ENCODE measurements at regions not wholly inside any gene's neighbourhood (a gene's known extent, or its start where the extent isn't known, plus 50 kb on each side); places are given as distances from the start of the nearest gene placed in this dataset.
"Not testable (repeated sequence)": the region's sequence is repeated elsewhere in the genome, so short reads cannot be mapped to it uniquely, and the experiment has no call there.

DNA sequence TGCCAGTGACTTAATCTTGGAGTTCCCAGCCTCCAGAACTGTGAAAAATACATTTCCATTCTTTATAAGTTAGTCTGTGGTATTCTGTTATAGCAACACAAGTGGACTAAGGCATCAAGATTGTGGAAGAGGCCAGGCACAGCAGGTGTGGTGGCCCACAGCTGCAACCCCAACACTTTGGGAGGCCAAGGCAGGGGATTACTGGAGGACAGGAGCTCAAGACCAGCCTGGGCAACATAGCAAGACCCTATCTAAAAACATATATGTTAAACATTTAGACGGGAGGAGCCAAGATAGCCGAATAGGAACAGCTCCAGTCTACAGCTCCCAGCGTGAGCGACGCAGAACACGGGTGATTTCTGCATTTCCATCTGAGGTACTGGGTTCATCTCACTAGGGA lies 310.4 kb downstream of the FOXO1 start:
- Mint-ChIP-seq H3K4me1 (ENCODE audit: low read depth, unreplicated experiment) (peaks cover 1% of the 10 kb centered on the region), H3K27me3 (ENCODE audit: unreplicated experiment) (peaks cover 2% of the 10 kb centered on the region), H3K27ac (ENCODE audit: unreplicated experiment) (no peak overlapping the region), H3K4me3 (ENCODE audit: unreplicated experiment) (peak overlapping the region; percentile 46), H3K36me3 (ENCODE audit: unreplicated experiment) (peaks cover 6% of the 10 kb centered on the region), H3K9me3 (ENCODE audit: unreplicated experiment) (no peaks in the 10 kb centered on the region)
- no peak for DNase-seq
- TF ChIP-seq, protein P1, sequence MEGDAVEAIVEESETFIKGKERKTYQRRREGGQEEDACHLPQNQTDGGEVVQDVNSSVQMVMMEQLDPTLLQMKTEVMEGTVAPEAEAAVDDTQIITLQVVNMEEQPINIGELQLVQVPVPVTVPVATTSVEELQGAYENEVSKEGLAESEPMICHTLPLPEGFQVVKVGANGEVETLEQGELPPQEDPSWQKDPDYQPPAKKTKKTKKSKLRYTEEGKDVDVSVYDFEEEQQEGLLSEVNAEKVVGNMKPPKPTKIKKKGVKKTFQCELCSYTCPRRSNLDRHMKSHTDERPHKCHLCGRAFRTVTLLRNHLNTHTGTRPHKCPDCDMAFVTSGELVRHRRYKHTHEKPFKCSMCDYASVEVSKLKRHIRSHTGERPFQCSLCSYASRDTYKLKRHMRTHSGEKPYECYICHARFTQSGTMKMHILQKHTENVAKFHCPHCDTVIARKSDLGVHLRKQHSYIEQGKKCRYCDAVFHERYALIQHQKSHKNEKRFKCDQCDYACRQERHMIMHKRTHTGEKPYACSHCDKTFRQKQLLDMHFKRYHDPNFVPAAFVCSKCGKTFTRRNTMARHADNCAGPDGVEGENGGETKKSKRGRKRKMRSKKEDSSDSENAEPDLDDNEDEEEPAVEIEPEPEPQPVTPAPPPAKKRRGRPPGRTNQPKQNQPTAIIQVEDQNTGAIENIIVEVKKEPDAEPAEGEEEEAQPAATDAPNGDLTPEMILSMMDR (IDR thresholded peaks at IDR 0.05; ENCODE audit: partially characterized antibody, unreplicated experiment): no peak

DNA sequence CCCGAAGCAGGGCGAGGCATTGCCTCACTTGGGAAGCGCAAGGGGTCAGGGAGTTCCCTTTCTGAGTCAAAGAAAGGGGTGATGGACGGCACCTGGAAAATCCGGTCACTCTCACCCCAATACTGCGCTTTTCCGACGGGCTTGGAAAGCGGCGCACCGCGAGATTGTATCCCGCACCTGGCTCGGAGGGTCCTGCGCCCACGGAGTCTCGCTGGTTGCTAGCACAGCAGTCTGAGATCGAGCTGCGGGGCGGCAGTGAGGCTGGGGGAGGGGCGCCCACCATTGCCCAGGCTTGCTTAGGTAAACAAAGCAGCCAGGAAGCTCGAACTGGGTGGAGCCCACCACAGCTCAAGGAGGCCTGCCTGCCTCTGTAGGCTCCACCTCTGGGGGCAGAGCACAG lies 310.0 kb downstream of the FOXO1 start:
- not testable (repeated sequence) for DNase-seq

DNA sequence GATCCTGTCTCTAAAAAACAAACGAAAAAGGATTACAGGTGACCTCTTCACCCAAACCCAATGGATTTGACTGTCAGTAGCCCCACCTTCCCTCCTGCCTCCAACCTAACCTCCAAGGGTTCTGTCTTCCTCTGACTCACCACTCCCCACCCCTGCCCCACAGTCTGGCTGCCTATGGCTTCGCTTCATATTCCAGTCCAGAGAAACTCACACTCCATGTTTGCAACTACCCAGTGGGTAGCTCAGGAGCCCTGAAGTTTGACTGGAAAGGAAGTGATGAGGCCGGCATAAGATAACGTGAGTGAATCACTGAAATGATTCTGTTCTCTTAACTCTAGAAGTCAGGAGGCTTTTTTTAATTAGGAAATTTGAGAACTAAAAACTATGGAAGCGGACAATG lies 303.9 kb downstream of the FOXO1 start:
- no peaks in the 10 kb centered on the region for H3K36me3 Mint-ChIP-seq (ENCODE audit: unreplicated experiment)
- H3K27me3 Mint-ChIP-seq (ENCODE audit: unreplicated experiment): no peaks in the 10 kb centered on the region
- TF ChIP-seq, protein P1 (IDR thresholded peaks at IDR 0.05; ENCODE audit: partially characterized antibody, unreplicated experiment): no peak
- H3K9me3 Mint-ChIP-seq (ENCODE audit: unreplicated experiment): peaks cover 2% of the 10 kb centered on the region
- no peak overlapping the region for H3K4me3 Mint-ChIP-seq (ENCODE audit: unreplicated experiment)
- DNase-seq: no peak
- H3K4me1 Mint-ChIP-seq (ENCODE audit: low read depth, unreplicated experiment): no peaks in the 10 kb centered on the region
- no peak overlapping the region for H3K27ac Mint-ChIP-seq (ENCODE audit: unreplicated experiment)

More for the DNA sequence above, 310.0 kb downstream of the FOXO1 start:
- H3K4me1 Mint-ChIP-seq (ENCODE audit: low read depth, unreplicated experiment); H3K36me3 Mint-ChIP-seq (ENCODE audit: unreplicated experiment); H3K27me3 Mint-ChIP-seq (ENCODE audit: unreplicated experiment); H3K4me3 Mint-ChIP-seq (ENCODE audit: unreplicated experiment); H3K9me3 Mint-ChIP-seq (ENCODE audit: unreplicated experiment); H3K27ac Mint-ChIP-seq (ENCODE audit: unreplicated experiment): not testable (repeated sequence)

DNA sequence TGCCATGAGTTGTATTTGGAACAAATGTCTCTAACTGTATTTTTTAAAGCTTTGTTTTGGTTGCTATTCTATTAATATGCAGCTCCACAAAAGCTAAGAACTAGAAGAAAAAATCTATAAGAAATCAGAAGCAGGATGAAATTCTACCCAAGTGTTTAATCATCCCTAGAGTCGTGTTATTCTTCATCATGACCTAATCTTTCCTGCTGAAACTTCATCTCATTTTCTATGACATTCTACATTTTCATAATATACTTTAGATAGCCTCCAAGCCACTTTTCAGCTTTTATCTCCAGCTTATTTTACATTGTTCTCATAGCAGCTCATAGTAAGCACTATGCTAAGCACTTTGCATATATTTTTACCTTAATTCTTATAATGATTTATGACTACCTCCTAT lies 302.8 kb downstream of the FOXO1 start:
- Mint-ChIP-seq H3K9me3 (ENCODE audit: unreplicated experiment) (peaks cover 2% of the 10 kb centered on the region), H3K4me1 (ENCODE audit: low read depth, unreplicated experiment) (no peaks in the 10 kb centered on the region), H3K27me3 (ENCODE audit: unreplicated experiment) (no peaks in the 10 kb centered on the region), H3K36me3 (ENCODE audit: unreplicated experiment) (no peaks in the 10 kb centered on the region), H3K4me3 (ENCODE audit: unreplicated experiment) (no peak overlapping the region), H3K27ac (ENCODE audit: unreplicated experiment) (no peak overlapping the region)
- no peak for DNase-seq
- TF ChIP-seq, protein P1 (IDR thresholded peaks at IDR 0.05; ENCODE audit: partially characterized antibody, unreplicated experiment): no peak

DNA sequence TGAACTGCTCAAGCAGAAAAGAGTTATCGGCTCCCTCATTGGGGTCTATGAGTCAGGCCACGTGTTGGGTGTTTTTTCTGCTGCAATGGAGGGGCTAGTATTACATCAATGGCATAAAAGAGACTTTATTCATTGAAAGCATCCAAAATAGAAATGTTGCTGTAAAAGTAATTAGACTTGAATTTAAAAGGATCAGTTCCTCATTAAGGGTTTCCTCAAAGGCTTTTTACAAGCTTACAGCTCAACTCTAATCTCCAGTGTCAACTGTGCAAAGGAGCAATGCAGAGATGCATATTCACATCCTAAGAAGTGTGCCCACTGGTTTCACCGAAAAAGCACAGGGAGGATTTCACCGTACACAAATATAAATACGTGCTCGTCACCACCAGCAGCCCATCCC lies 300.3 kb downstream of the FOXO1 start:
- no peak for DNase-seq
- Mint-ChIP-seq H3K9me3 (ENCODE audit: unreplicated experiment) (peaks cover 5% of the 10 kb centered on the region), H3K27ac (ENCODE audit: unreplicated experiment) (no peak overlapping the region), H3K4me1 (ENCODE audit: low read depth, unreplicated experiment) (peaks cover under 1% of the 10 kb centered on the region), H3K27me3 (ENCODE audit: unreplicated experiment) (no peaks in the 10 kb centered on the region), H3K4me3 (ENCODE audit: unreplicated experiment) (no peak overlapping the region), H3K36me3 (ENCODE audit: unreplicated experiment) (no peaks in the 10 kb centered on the region)
- TF ChIP-seq, protein P1 (IDR thresholded peaks at IDR 0.05; ENCODE audit: partially characterized antibody, unreplicated experiment): no peak

Measured in glutamatergic neuron (in vitro differentiated cells).